ENCODE measurements at regions not wholly inside any gene's neighbourhood (a gene's known extent, or its start where the extent isn't known, plus 50 kb on each side); places are given as distances from the start of the nearest gene placed in this dataset.

- no peaks in the 10 kb centered on the region for H3K27me3 ChIP-seq (ENCODE audit: low read depth, low read length)
- no peak overlapping the region for H3K27ac ChIP-seq (ENCODE audit: low read length)
- peaks cover 0 to 6% of the 10 kb centered on the region in 2 donors for H3K4me1 ChIP-seq (ENCODE audit: control insufficient read depth in 1 of 2, insufficient read depth in 2 of 2, low read length in 2 of 2)
- no peaks in the 10 kb centered on the region for H3K9me3 ChIP-seq (ENCODE audit: control insufficient read depth in 1 of 2, low read length in 2 of 2)
- peak overlapping the region in 1 of 2 donors; percentile 43 for H3K4me3 ChIP-seq (ENCODE audit: low read depth in 1 of 2, low read length in 2 of 2)
- H3K36me3 ChIP-seq (ENCODE audit: control insufficient read depth in 1 of 2, insufficient read depth in 2 of 2, low read length in 2 of 2): no peaks in the 10 kb centered on the region
Measured at GRCh38 chr5:24714746-24715145, 70.0 kb upstream of the CDH10 start.

DNA sequence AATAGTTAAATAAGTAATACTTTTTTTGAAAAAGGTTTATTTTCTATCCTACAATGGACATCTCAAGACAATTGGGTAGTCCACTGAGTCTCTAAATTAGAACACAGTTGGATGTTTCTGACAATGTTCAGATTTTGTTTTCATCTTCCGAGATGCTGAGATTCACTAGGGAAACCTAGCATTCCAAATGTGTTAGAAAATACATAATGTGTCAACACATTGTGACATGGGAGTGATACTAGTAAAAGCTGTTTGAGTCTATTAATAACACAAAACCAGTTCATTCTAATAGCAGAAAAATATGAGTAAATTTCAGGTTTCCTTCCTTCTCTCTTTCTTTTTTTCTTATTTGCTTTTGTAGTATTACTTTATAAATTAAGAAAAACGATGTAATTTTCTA is 68.2 kb upstream of the CDH10 start:
- Histone ChIP-seq H3K27me3 (ENCODE audit: low read depth, low read length) (no peaks in the 10 kb centered on the region), H3K4me3 (ENCODE audit: low read depth in 1 of 2, low read length in 2 of 2) (no peak overlapping the region), H3K27ac (ENCODE audit: low read length) (no peak overlapping the region), H3K4me1 (ENCODE audit: control insufficient read depth in 1 of 2, insufficient read depth in 2 of 2, low read length in 2 of 2) (peaks cover 0 to 6% of the 10 kb centered on the region in 2 donors), H3K36me3 (ENCODE audit: control insufficient read depth in 1 of 2, insufficient read depth in 2 of 2, low read length in 2 of 2) (no peaks in the 10 kb centered on the region), H3K9me3 (ENCODE audit: control insufficient read depth in 1 of 2, low read length in 2 of 2) (no peaks in the 10 kb centered on the region)

DNA sequence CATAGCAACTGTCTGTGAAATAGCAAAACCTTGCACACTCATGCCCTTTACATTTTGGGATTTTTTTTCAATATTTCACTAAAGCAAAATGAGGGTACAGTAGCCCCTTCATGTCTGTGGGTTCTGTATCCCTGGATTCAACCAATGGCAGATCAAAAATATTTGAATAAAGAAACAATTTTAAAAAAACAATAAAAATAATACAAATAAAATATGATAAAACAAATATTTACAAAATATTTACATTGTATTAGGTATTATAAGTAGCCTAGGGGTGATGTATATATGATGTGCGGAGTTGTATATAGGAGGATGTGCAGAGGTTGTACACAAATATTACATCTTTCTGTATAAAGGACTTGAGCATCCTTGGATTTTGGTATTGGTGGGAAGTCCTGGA is 67.3 kb upstream of the CDH10 start:
- Histone ChIP-seq H3K36me3 (ENCODE audit: control insufficient read depth in 1 of 2, insufficient read depth in 2 of 2, low read length in 2 of 2) (no peaks in the 10 kb centered on the region), H3K4me3 (ENCODE audit: low read depth in 1 of 2, low read length in 2 of 2) (no peak overlapping the region), H3K27me3 (ENCODE audit: low read depth, low read length) (no peaks in the 10 kb centered on the region), H3K4me1 (ENCODE audit: control insufficient read depth in 1 of 2, insufficient read depth in 2 of 2, low read length in 2 of 2) (peaks cover 0 to 6% of the 10 kb centered on the region in 2 donors), H3K9me3 (ENCODE audit: control insufficient read depth in 1 of 2, low read length in 2 of 2) (no peaks in the 10 kb centered on the region), H3K27ac (ENCODE audit: low read length) (no peak overlapping the region)

DNA sequence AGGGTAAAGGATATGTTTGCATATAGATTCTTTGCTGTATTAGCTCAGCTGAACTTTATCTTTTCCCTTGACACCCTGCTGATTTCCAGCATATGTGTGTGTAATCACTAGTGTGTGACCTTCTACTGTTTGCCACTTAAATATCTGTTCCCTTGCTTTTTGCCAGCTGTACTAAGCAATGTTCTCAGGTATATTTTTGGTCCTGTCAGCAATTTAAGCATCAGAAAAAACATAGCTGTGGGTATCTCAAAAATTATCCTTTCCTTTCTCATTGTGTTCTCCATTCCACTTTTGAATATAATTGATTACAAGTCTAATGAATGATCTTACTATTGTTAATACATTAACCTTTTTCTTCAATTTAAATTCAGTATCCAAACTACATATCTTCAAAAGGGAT is 59.2 kb upstream of the CDH10 start:
- Histone ChIP-seq H3K27ac (ENCODE audit: low read length) (no peak overlapping the region), H3K4me1 (ENCODE audit: control insufficient read depth in 1 of 2, insufficient read depth in 2 of 2, low read length in 2 of 2) (no peaks in the 10 kb centered on the region), H3K36me3 (ENCODE audit: control insufficient read depth in 1 of 2, insufficient read depth in 2 of 2, low read length in 2 of 2) (no peaks in the 10 kb centered on the region), H3K9me3 (ENCODE audit: control insufficient read depth in 1 of 2, low read length in 2 of 2) (no peaks in the 10 kb centered on the region), H3K4me3 (ENCODE audit: low read depth in 1 of 2, low read length in 2 of 2) (no peak overlapping the region), H3K27me3 (ENCODE audit: low read depth, low read length) (no peaks in the 10 kb centered on the region)

Data from muscle layer of duodenum (tissue), 2 donors.